ENCODE measurements at regions not wholly inside any gene's neighbourhood (a gene's known extent, or its start where the extent isn't known, plus 50 kb on each side); places are given as distances from the start of the nearest gene placed in this dataset.

GRCh38 chr3:72273615-72274014, 488.7 kb upstream of the PROK2 start:
- TF ChIP-seq, protein P1, sequence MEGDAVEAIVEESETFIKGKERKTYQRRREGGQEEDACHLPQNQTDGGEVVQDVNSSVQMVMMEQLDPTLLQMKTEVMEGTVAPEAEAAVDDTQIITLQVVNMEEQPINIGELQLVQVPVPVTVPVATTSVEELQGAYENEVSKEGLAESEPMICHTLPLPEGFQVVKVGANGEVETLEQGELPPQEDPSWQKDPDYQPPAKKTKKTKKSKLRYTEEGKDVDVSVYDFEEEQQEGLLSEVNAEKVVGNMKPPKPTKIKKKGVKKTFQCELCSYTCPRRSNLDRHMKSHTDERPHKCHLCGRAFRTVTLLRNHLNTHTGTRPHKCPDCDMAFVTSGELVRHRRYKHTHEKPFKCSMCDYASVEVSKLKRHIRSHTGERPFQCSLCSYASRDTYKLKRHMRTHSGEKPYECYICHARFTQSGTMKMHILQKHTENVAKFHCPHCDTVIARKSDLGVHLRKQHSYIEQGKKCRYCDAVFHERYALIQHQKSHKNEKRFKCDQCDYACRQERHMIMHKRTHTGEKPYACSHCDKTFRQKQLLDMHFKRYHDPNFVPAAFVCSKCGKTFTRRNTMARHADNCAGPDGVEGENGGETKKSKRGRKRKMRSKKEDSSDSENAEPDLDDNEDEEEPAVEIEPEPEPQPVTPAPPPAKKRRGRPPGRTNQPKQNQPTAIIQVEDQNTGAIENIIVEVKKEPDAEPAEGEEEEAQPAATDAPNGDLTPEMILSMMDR (IDR thresholded peaks at IDR 0.05; ENCODE audit: insufficient read depth, low read length, poor library complexity, severe bottlenecking), result no peak
- TF ChIP-seq EZH2phosphoT487 (conservative IDR thresholded peaks at IDR 0.05; ENCODE audit: low read length), result no peak

Data from SU-DHL-6 (cell line).